NCI-H1436 treated with DMSO at 0.1 percent for 48 hours (cell line): ENCODE measurements at regions not wholly inside any gene's neighbourhood (a gene's known extent, or its start where the extent isn't known, plus 50 kb on each side); places are given as distances from the start of the nearest gene placed in this dataset.

Experiments
- DNase-seq: peaks from one replicate; lab custom pipeline; 2025; lab: John Stamatoyannopoulos, UW

GRCh38 chr2:3960106-3960505 is 256.7 kb downstream of the DCDC2C start:
- no peak for DNase-seq

GRCh38 chr2:3962719-3963118 is 259.3 kb downstream of the DCDC2C start:
- DNase-seq = no peak

- no peak for DNase-seq
Observed at GRCh38 chr2:3965211-3965610, 261.8 kb downstream of the DCDC2C start.

- DNase-seq = no peak
Observed at GRCh38 chr2:3965953-3966352, 262.6 kb downstream of the DCDC2C start.

GRCh38 chr2:3966470-3966869 is 263.1 kb downstream of the DCDC2C start:
- DNase-seq = no peak

GRCh38 chr2:3968736-3969135 is 265.4 kb downstream of the DCDC2C start:
- DNase-seq = no peak

GRCh38 chr2:3970791-3971651 is 267.6 kb downstream of the DCDC2C start:
- no peak for DNase-seq

- DNase-seq = no peak
Observed at GRCh38 chr2:3971652-3972192, 268.3 kb downstream of the DCDC2C start.

GRCh38 chr2:3972377-3972776 is 269.0 kb downstream of the DCDC2C start:
- DNase-seq = no peak

GRCh38 chr2:3974765-3975164 is 271.4 kb downstream of the DCDC2C start:
- no peak for DNase-seq

GRCh38 chr2:3981446-3981987 is 278.1 kb downstream of the DCDC2C start:
- DNase-seq = no peak

GRCh38 chr2:3982160-3982559 is 278.8 kb downstream of the DCDC2C start:
- DNase-seq = no peak

- DNase-seq = no peak
Observed at GRCh38 chr2:3986063-3986462, 282.7 kb downstream of the DCDC2C start.

GRCh38 chr2:3986530-3987258 is 283.3 kb downstream of the DCDC2C start:
- DNase-seq = no peak

GRCh38 chr2:4002841-4003403 is 299.5 kb downstream of the DCDC2C start:
- DNase-seq = no peak

- no peak for DNase-seq
Observed at GRCh38 chr2:4012197-4012596, 308.8 kb downstream of the DCDC2C start.

GRCh38 chr2:4018535-4018934 is 315.2 kb downstream of the DCDC2C start:
- no peak for DNase-seq

- no peak for DNase-seq
Observed at GRCh38 chr2:4020153-4020552, 316.8 kb downstream of the DCDC2C start.

- DNase-seq = no peak
Observed at GRCh38 chr2:4020649-4021048, 317.3 kb downstream of the DCDC2C start.

- no peak for DNase-seq
Observed at GRCh38 chr2:4024605-4025004, 321.2 kb downstream of the DCDC2C start.

GRCh38 chr2:4029081-4029480 is 325.7 kb downstream of the DCDC2C start:
- DNase-seq = no peak

GRCh38 chr2:4039896-4040295 is 336.5 kb downstream of the DCDC2C start:
- DNase-seq = no peak
